Activated CD4-positive, CD25-positive, alpha-beta regulatory T cell treated with anti-CD3 and anti-CD28 coated beads, Interleukin-2, amount 50 U/mL, for 72 hours (primary cell): ENCODE measurements at regions not wholly inside any gene's neighbourhood (a gene's known extent, or its start where the extent isn't known, plus 50 kb on each side); places are given as distances from the start of the nearest gene placed in this dataset.

Source experiments
- DNase-seq: peaks from one replicate; pipeline ENCODE4 v3.0.0; 2021

GRCh38 chr3:176697284-176697889, 499.9 kb downstream of the TBL1XR1 start:
- no peak for DNase-seq

- no peak for DNase-seq
Measured at GRCh38 chr3:176696816-176697215, 500.5 kb downstream of the TBL1XR1 start.

- DNase-seq: no peak
Measured at GRCh38 chr3:176692966-176693785, 504.1 kb downstream of the TBL1XR1 start.

- DNase-seq: no peak
Measured at GRCh38 chr3:176692199-176692965, 504.9 kb downstream of the TBL1XR1 start.

GRCh38 chr3:176690083-176690869, 507.0 kb downstream of the TBL1XR1 start:
- DNase-seq: no peak

GRCh38 chr3:176687754-176688153, 509.5 kb downstream of the TBL1XR1 start:
- no peak for DNase-seq

- no peak for DNase-seq
Measured at GRCh38 chr3:176683382-176683781, 513.9 kb downstream of the TBL1XR1 start.

GRCh38 chr3:176663837-176664831, 533.1 kb downstream of the TBL1XR1 start:
- DNase-seq: no peak

- no peak for DNase-seq
Measured at GRCh38 chr3:176663387-176663786, 533.9 kb downstream of the TBL1XR1 start.

GRCh38 chr3:176661432-176661964, 535.8 kb downstream of the TBL1XR1 start:
- no peak for DNase-seq

- DNase-seq: no peak
Measured at GRCh38 chr3:176655404-176656094, 541.7 kb downstream of the TBL1XR1 start.

GRCh38 chr3:176651622-176652021, 545.7 kb downstream of the TBL1XR1 start:
- no peak for DNase-seq

GRCh38 chr3:176650478-176650877, 546.8 kb downstream of the TBL1XR1 start:
- DNase-seq: no peak

- no peak for DNase-seq
Measured at GRCh38 chr3:176647987-176648386, 549.3 kb downstream of the TBL1XR1 start.

- no peak for DNase-seq
Measured at GRCh38 chr3:176633511-176633910, 563.8 kb downstream of the TBL1XR1 start.

- no peak for DNase-seq
Measured at GRCh38 chr3:176632925-176633324, 564.4 kb downstream of the TBL1XR1 start.

GRCh38 chr3:176631165-176631564, 566.1 kb downstream of the TBL1XR1 start:
- no peak for DNase-seq

- DNase-seq: no peak
Measured at GRCh38 chr3:176628101-176628639, 569.1 kb downstream of the TBL1XR1 start.

- DNase-seq: no peak
Measured at GRCh38 chr3:176623468-176624150, 573.7 kb downstream of the TBL1XR1 start.

- DNase-seq: no peak
Measured at GRCh38 chr3:176619833-176620232, 577.4 kb downstream of the TBL1XR1 start.
